NCI-H2196 treated with DMSO at 0.1 percent for 48 hours (cell line): ENCODE measurements at regions not wholly inside any gene's neighbourhood (a gene's known extent, or its start where the extent isn't known, plus 50 kb on each side); places are given as distances from the start of the nearest gene placed in this dataset.
"Not testable (repeated sequence)": the region's sequence is repeated elsewhere in the genome, so short reads cannot be mapped to it uniquely, and the experiment has no call there.

Source experiments
- DNase-seq: peaks from one replicate; lab custom pipeline; 2025; ENCODE audit not compliant: unreplicated experiment; lab: John Stamatoyannopoulos, UW

- DNase-seq = peak; percentile 79
Observed at GRCh38 chr17:77288115-77288619, 147.4 kb downstream of the SEC14L1 start.

- not testable (repeated sequence) for DNase-seq
Observed at GRCh38 chr17:77290759-77291558, 150.2 kb downstream of the SEC14L1 start.

GRCh38 chr17:77291591-77292386, 151.0 kb downstream of the SEC14L1 start:
- DNase-seq = no peak

- DNase-seq = no peak
Observed at GRCh38 chr17:77294761-77295160, 154.0 kb downstream of the SEC14L1 start.

GRCh38 chr17:77295241-77295853, 154.6 kb downstream of the SEC14L1 start:
- no peak for DNase-seq

GRCh38 chr17:77296769-77297409, 156.1 kb downstream of the SEC14L1 start:
- DNase-seq = no peak

- no peak for DNase-seq
Observed at GRCh38 chr17:77297693-77298666, 157.2 kb downstream of the SEC14L1 start.

- no peak for DNase-seq
Observed at GRCh38 chr17:77298811-77299210, 158.0 kb downstream of the SEC14L1 start.

- no peak for DNase-seq
Observed at GRCh38 chr17:77299256-77300015, 158.7 kb downstream of the SEC14L1 start.

GRCh38 chr17:77300016-77300686, 159.4 kb downstream of the SEC14L1 start:
- no peak for DNase-seq

GRCh38 chr17:77301694-77302266, 161.0 kb downstream of the SEC14L1 start:
- DNase-seq = no peak

- DNase-seq = no peak
Observed at GRCh38 chr17:77302682-77303081, 161.9 kb downstream of the SEC14L1 start.

- no peak for DNase-seq
Observed at GRCh38 chr17:77303620-77304019, 162.9 kb downstream of the SEC14L1 start.

- DNase-seq = peak; percentile 46
Observed at GRCh38 chr17:77304051-77304745, 163.4 kb downstream of the SEC14L1 start.

- peak; percentile 25 for DNase-seq
Observed at GRCh38 chr17:77304746-77305473, 164.1 kb downstream of the SEC14L1 start.

GRCh38 chr17:77306048-77306789, 165.4 kb downstream of the SEC14L1 start:
- DNase-seq = no peak
